Activated naive CD4-positive, alpha-beta T cell treated with anti-CD3 and anti-CD28 coated beads for 36 hours (primary cell): ENCODE measurements at regions not wholly inside any gene's neighbourhood (a gene's known extent, or its start where the extent isn't known, plus 50 kb on each side); places are given as distances from the start of the nearest gene placed in this dataset.

Experiments used
- CTCF ChIA-PET: fragments of 350-600 bp; sonication (Branson Sonifier 250); formaldehyde crosslinking; loops from one replicate; lab custom pipeline; 2021; ENCODE audit warnings: antibody characterized with exemption; lab: Charles Lee
- DNase-seq: peaks from one replicate; pipeline ENCODE4 v3.0.0-alpha.2; 2020
- H3K27ac Mint-ChIP-seq: one replicate; pipeline ENCODE4 v1.8.0; 2021; ENCODE audit warnings: mild to moderate bottlenecking, mixed read lengths
- H3K27me3 Mint-ChIP-seq: one replicate; pipeline ENCODE4 v1.8.0; 2021; ENCODE audit warnings: low read depth, mixed read lengths
- H3K36me3 Mint-ChIP-seq: one replicate; pipeline ENCODE4 v1.8.0; 2021; ENCODE audit warnings: low read depth, mixed read lengths
- H3K4me1 Mint-ChIP-seq: one replicate; pipeline ENCODE4 v1.8.0; 2021; ENCODE audit warnings: low read depth, mixed read lengths
- H3K4me3 Mint-ChIP-seq: one replicate; pipeline ENCODE4 v1.8.0; 2021; ENCODE audit warnings: mild to moderate bottlenecking, moderate library complexity, mixed read lengths
- H3K9me3 Mint-ChIP-seq: one replicate; pipeline ENCODE4 v1.8.0; 2021; ENCODE audit warnings: mixed read lengths
- intact Hi-C: fragments of 100-400 bp; cut with micrococcal nuclease; formaldehyde crosslinking; loops from one replicate; pipeline ENCODE4 v1.15.1; 2023

DNA sequence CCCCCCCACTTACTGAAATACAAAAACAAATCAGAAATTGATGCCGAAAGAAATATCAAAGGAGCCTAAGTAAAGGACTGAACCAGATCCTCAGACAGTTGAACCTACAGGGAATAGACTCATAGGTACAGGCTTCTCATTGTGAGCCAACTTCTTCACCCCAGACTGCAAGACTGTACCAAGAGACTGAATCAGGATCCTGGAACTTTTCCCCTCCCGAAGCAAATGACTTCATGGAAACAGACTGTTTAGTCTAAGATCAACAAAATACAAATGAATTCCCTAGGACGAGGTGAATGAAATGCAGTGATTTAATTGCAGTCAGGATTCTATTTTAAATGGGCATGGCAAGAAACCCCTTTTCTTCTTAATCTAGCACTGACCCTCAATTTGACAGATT lies 53.6 kb upstream of the RNF152 start:
- CTCF ChIA-PET = no interaction called here

DNA sequence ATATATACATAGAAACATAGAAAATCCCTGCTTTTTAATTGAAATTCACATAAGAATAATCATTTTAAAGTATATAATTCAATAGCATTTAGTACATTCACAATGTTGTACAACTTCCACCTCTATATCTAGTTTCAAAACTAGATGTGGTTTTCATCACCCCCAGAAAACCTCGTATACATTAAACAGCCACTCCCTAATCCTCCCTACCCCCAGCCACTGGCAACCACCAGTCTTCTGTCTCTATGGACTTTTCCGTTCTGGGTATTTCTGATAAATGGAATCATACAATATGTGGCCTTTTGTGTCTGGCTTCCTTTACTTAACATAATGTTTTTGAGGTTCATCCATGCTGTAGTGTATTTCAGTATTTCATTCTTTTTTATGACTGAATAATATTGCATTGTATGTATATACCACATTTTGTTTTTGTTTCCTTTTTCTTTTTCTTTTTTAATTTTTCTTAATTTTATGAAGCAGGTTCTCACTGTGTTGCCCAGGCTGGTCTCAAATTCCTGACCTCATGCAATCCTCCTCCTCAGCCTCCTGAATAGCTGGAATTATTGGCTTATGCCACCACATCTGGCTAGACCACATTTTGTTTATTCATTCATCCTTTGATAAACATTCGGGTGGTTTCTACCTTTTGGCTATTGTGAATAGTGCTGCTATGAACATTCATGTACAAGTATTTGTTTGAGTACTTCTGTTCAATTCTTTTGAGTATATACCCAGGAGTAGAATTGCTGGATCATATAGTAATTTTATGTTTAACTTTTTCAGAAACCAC lies 50.6 kb upstream of the RNF152 start:
- CTCF ChIA-PET = no interaction called here
- Mint-ChIP-seq H3K4me1 (peaks cover 13% of the 10 kb centered on the region), H3K27me3 (peaks cover 7% of the 10 kb centered on the region), H3K36me3 (peaks cover 2% of the 10 kb centered on the region), H3K4me3 (no peak overlapping the region), H3K9me3 (peaks cover 5% of the 10 kb centered on the region), H3K27ac (no peak overlapping the region)
- DNase-seq = no peak
- intact Hi-C loops = no loop called here

More for the DNA sequence above, 53.6 kb upstream of the RNF152 start:
- peaks cover 33% of the 10 kb centered on the region for H3K4me1 Mint-ChIP-seq
- intact Hi-C loops = no loop called here
- peaks cover under 1% of the 10 kb centered on the region for H3K36me3 Mint-ChIP-seq
- no peak for DNase-seq
- H3K9me3 Mint-ChIP-seq = no peaks in the 10 kb centered on the region
- H3K27me3 Mint-ChIP-seq = peaks cover 7% of the 10 kb centered on the region
- H3K27ac Mint-ChIP-seq = no peak overlapping the region
- H3K4me3 Mint-ChIP-seq = no peak overlapping the region
